ENCODE measurements at regions not wholly inside any gene's neighbourhood (a gene's known extent, or its start where the extent isn't known, plus 50 kb on each side); places are given as distances from the start of the nearest gene placed in this dataset.
"Not testable (repeated sequence)": the region's sequence is repeated elsewhere in the genome, so short reads cannot be mapped to it uniquely, and the experiment has no call there.

DNA sequence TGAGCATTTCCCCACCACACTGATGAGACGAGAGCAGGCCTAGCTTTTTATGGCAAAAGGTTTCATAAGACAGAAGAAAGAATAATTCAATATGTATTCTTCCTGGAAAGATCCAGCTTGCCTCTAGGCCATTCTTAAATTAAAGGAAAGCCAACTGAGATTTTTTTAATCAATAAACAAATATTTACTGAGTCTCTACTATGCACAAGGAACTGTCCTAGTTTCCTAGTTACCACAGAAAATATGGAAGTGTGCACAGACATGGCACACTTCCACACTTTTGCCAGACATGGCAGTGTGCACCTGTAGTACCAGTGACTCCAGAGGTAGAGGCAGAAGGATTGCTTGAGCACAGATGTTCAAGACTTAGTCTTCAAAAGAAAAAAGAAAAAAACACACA is 281.0 kb downstream of the CETN3 start:
- no peak for DNase-seq

DNA sequence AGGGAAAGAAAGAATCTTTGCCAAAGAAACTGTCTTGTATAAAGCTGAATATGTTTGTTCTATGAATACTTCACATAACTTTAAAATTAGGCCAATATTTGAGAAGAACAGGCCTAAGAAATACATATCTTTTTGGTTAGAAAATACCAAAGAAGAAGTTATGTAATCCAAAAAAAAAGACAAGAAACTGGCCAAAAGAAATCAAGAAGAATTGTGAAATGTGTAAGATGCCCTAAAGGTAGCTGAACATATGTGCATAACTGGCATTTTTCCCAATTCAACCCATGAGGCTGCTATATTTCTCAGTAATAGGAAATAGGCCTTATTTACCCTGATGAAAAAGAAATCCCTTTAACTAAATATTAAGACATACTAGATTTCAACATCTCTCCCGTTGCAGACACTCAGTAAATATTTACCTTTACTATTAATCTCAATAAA is 290.0 kb downstream of the CETN3 start:
- DNase-seq: no peak

DNA sequence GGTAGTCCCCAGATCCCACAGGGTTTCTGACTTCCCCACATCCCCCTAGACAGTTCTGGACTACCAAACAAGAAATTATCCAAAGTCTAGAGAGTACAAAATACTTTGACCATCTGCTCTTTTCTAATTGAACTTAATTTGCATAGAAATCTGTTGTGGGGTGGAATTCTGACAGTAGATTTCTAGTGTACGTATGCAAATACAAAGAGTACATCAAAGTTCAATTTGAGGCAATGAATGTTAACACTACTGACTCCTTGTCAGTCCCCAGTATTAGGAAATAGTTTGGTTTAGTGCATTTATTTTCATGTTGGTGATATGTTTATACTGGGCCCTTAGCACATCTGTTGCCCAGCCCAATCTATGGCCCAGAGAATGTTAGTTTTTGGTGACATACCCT is 292.6 kb downstream of the CETN3 start:
- no peak for DNase-seq

DNA sequence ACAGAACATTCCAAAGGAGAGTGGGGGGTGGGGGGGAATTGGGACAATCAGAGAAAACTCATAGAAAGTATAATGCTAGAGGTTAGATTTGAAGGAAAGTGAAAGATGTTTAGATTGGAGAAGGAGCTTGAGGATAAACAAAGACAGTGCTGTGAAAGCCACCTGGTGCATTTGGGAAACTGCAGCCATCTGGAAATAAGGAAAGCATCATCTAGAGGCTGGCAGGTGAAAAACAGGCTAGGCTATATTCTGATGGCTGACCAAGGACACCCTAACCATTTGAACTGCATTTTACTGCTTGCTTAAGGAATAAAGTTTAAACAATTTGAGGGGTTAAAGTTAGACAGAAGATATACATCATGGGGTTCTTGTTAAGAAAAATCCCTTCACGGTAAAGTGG is 296.4 kb downstream of the CETN3 start:
- no peak for DNase-seq

DNA sequence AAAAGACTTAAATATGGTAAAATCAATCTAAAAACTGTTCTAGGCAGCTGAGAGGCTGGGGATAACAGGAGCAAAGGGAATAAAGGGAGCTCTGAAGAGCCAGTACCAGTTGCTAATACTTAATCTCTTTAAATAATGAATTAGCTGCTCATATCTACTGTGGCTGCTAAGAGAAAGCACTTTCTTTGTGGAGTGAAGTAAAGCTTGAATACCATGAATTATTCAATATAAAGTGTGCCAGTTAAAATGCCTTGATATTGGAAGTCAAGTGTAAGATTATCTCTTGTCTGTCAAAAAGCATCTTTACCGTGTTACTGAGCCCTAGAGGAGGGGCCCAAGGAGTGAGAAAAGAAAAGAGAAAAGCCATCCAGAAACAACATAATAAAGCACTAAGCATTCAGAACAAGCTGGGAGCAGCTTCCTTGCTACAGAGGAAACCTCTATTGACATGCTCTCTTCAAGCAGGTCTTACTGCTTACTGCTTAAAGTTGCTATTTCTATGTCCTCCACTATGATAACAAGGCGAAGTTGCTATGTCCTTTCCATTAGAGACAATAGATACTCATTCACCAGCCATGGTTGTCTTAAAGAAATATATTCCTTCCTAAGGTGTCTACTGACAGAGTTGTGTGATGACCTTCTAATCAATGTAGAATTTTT is 297.4 kb downstream of the CETN3 start:
- no peak for DNase-seq

DNA sequence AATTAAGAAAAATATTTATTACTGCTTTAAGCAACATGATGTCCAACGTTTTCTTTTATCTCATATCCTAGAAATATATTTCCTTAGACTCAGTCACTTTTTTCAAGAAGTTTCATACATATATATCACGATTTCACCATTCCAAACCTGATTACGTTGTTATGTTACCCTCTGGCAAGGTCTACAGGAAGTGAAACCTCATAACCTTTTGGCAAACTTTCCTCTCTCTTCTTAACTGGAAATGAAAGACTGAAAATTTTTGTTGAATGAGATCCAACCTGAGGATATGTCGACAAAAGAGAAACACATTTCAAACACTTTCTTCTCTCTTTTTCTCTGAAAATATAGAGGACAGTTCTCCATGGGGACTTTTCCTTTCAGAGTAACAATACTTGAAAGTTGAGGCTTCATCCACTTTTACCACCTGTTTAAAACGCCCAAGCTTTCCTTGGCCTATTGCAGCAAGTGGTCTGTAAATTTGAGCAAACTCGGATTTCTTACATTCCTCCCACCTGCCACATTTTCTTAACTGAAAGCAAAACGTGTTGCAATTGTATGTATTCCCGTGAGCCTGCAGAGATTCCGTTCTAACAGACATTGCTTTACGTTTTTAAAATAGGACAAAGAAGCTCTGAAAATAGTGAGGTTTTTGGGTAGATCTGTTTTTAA is 298.1 kb downstream of the CETN3 start:
- DNase-seq: no peak

DNA sequence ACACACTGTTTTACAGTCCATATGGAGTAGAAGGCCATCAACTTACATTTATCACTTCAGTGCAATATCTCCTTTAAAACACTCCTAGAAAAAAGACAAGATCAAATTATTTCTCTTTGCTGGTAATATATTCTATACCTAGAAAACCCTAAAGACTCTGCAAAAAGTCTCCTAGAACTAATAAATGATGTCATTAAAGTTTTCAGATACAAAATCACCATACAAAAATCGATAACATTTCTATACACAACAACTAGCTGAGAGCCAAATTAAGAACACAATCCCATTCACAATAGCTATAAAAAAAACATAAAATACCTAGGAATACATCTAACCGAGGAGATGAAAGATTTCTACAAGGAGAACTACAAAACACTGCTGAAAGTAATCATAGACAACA is 300.3 kb downstream of the CETN3 start:
- DNase-seq: no peak

DNA sequence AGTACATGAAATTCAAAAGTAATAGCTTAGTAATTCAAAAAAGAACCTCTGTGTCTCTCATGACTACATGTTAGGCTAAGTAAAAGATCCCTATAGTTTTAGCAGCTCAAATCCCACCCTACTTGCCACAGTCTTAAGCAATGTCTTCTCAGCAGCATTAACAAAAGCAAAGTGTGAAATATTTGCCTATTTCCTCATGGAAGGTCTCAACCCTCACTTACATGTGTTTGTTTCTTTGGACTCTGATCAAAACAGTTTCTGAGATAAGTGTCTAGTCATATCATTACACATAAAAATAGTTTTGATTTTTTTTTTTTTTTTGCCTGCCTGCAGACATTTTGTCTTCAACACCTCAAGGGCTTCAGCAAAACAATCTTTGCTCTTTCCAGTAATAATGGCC is 310.5 kb downstream of the CETN3 start:
- no peak for DNase-seq

DNA sequence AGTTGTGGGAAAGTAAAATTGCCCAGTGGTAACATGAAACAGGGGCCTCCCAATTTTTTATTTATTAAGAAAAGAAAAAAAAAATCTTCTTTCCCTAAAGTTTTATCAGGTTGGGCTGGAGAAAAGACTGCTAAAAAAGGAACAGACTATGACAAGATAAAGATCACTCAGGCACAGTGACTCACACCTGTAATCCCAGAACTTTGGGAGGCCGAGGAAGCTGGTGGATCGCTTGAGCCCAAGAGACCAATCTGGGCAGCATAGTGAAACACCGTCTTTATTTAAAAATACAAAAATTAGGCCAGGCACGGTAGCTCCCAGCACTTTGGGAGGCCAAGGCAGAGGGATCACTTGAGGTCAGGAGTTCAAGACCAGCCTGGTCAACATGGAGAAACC is 312.5 kb downstream of the CETN3 start:
- no peak for DNase-seq

DNA sequence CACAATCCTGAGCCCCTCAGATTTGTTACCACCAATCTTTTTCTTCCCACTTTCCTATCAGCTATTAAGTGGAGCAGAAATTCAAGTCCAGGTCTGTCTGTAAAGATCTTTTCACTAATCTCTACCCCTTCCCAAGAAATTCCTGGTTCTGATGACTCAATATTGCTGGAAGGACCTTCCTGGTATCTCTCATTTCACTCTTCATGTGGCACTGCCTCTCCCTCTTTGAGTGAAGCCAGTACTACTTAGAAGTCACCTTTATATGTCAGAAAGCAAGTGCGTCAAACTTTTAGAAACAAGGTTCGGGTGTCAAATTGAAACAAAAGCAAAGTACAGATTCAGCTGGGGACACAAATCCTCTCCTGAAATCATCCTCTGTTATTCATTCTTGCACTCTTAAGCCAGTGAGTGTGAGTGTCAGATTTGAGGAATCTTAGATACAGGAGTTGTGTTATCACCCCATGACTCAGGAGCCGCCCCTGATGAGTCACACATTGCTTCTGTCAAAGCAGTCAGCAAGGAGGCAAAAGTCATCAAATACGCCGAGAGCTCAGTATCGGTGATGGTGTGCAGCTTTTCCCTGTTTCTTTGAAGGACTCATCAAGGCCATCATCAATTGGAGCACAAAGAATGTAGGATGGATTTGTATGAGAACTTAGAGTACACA is 313.0 kb downstream of the CETN3 start:
- DNase-seq: no peak

DNA sequence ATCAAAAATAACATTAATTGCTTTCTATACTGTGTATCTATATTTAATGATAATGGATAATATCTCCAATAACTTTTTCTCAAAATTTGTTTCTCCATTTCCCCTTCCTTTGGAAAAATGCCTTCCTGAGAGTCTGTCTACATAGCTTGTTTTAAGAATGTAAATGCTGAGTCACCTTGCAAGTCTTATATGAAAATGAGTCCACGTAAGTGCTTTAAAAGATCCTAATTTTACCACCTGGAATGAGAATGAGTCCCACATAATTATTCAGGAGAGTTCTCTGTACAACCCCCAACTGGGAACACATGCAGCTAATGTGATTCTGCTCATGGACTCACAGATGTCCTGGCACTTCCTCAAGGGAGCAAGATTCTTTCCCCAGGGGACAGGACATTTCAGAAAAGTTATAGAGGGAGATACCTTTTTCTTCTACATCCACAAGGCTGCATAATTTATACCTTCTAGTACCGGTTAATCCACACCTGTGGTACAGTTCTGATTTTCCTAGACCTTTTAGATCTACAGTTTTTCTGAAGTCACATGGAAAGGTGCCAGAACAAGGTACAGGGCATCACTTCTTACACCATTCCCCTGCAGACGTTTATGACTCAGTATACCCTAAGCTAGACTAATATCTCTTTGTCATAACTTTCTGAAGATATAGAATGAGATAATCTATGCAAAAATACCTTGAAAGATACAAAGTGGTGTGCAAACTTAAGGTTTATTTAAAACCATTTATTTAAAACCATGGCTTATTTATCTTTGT is 314.1 kb downstream of the CETN3 start:
- no peak for DNase-seq

DNA sequence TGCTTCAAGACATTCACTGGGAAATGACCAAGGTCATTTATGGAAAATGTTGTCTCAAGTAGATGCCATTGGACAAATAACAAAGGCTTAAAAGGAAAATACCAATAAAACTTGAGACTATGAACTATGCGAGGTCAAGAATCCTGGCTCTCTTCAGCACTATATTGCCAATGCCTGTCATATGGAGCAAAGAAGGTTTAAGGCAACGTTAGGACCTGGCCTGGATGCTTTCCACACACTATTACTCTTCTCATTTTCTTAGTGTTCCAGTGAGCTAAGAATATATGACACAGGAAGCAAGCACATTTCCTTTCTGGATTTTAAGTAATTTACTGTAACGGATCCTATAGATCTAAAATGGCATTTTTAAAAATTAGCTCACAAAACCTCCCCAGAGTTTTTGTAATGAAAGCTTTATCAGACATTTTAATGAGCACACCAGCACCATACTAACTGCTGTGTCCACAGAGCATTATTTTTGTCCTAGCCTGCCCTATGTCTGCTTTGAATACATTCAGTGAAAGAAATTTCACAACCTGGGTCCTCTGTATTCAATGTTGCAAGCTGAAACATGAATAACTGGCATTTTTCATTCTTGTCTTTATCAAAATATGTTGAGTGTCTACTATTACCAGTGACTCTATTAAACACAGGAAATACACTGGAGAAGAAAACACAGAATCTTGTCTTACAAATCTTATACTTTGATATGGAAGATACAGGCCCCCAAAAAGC is 315.6 kb downstream of the CETN3 start:
- no peak for DNase-seq

DNA sequence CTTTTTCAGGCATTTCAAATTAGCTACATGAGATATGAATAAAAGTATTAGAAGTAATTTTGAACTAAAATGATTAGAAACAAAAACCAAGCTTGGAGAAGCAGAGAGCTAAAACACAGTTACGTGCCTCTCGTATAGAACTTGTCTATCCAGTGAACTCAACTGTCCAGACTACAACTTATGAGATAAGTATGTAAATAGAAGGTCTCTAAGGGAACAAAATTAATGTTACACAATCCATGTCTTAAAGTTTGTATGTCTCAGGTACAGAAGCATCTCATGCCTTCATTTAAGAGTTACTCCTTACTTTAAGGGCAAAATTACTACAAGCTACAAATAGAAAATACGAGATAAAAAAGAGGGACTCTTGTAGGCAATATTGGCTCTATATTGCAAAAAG is 316.8 kb downstream of the CETN3 start:
- DNase-seq: no peak

DNA sequence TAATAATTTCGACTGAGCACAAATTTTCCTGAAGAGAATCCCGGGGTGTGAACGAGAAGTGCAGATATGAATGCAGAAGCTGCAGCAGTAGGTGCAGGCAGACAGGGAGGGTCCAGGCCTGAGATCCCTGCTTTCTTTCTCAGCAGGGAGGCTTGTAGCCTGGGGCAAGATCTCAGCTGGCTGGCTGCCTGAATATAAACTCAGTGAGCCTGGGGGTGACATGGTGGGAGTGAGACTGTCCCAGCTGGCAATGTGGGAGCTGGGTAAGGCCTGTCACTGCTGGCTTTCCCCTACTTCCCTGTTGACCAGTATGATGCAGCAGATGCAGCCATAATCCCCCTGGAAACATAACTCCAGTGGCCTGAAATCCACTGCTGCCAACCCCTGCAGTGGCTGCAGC is 325.2 kb downstream of the CETN3 start:
- no peak for DNase-seq

DNA sequence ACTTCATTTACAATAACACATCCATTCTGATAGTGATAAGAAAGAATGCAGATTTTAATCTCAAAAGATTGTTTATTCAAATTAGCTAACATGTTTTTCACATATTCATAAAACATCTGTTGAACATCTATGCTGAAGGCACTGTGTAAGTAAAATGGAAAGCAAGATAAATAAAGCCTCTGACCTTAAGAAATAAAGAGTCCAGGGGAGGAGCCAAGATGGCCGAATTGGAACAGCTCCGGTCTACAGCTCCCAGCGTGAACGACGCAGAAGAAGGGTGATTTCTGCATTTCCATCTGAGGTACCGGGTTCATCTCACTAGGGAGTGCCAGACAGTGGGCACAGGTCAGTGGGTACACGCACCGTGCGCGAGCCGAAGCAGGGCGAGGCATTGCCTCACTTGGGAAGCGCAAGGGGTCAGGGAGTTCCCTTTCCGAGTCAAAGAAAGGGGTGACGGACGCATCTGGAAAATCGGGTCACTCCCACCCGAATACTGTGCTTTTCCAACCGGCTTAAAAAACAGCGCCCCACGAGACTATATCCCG is 336.5 kb downstream of the CETN3 start:
- DNase-seq: not testable (repeated sequence)

DNA sequence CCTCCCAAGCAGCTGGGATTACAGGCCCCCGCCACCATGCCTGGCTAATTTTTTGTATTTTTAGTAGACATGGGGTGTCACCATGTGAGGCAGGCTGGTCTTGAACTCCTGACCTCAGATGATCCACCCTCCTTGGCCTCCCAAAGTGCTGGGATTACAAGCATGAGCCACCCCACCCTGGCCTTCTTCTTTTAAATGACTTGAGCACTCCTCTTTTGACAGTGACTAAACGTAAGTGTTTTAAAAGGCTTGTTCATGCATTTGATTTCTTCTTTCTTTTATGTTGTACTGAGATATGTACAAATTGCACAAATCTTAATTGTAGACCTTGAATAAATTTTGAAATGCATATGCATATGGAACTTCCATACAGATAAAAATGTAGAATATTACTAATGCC is 337.9 kb downstream of the CETN3 start:
- DNase-seq: no peak

DNA sequence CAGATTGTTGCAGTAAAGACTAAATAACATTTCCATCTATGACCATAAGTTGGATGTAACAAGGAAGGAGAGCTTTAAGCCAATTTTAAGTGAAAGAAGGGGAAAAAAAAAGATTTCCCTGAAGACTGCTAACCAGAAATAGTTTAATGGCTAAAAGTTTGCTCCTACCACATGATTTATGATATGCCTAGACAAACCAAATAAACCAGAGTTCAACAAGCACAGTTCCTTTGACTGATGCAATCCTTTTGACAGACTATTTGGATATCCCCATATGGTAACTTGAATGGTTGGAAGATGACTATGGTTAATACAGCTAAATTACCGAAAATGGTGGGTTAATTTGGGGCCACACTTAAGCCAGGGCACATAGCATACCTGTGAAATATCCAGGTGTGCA is 338.5 kb downstream of the CETN3 start:
- DNase-seq: no peak

DNA sequence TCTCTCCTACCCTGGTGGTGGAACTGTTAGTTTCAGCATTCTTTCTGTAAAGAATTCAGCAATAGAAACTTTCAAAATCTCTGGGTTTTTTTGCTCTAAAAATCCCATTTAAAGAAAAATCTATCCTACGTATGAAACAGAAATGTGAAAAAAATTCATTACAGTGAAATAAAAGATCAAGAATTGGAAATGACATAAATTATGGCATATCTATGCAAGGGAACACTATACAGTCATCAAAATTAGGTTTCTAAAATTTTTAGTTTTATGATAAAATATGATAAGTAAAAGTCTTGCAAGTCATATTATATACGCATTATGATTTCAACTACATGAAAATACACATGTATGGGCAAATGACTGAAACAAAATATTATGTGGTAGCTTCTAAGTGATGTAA is 342.6 kb downstream of the CETN3 start:
- DNase-seq: no peak

DNA sequence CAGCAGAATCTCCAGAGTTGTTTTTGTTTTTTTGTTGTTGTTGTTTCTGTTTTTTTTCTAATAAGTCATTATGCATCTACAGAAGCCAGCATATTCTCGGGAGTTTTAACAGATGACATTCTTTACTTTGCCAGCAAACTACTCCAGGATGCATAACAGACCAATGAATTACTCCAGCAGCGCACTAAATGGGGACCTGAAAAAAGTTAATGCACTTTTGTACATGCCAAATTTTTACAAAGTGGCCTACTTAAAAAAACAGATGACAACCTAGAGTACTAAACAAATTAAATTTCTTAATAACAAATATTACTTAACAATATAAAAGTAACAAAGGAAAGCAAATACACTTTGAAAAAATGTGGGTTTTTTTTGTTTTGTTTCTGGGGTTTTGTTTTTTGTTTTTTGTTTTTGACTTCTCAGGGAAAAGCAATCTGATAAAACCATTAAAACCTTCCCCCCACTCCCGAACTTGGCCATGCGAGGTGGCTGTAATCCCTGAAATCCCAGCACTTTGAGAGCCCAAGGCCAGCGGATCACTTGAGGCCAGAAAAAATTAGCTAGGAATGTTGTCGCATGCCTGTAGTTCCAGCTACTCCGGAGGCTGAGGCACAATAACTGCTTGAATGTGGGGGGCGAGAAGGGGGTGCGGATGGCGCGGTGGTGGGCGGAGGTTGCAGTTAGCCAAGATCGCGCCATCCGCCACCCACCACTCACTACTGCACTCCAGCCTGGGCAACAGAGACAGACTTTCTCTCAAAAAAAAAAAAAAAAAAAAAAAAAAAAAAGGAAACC is 352.4 kb downstream of the CETN3 start:
- no peak for DNase-seq

DNA sequence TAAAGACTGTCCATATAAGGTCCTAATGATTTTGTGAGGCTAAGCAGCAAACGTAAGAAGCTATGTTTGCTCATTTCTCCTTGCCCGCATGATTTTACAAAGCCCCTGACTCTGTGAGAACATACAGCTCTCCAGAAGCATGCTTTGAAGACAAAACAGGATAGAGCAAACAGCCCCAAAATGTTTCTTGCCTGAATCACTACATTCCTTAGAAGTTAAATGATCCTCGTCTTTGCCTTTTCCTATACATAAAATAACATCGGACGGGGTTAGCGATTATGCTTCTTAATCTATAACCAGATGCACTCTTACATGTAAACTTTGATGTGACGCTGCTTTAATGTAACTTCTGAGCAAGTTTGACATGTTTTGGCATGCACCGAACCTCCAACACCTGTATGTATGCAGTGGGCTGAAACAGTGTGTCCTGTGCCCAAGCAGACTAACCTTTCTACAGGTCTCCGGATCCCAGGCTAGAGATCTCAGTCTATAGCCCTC is 353.7 kb downstream of the CETN3 start:
- no peak for DNase-seq

DNA sequence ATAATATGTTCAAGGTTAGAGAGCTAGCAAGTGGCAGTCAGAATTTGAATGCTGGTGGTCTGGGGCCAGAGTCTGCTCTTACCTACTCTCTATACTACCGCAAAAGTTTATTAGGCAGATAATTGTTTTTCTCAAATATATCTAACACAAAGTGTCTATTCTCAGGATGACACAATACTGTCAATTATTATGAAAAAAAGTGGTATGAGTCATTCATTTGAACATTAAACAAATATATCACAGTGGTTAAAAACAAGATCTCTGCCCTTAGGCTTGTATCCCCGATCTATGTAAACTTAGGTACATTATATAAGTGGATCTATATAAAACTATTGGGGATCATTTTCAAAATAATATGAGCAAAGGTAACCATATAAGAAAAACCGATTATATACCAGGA is 354.9 kb downstream of the CETN3 start:
- DNase-seq: no peak

DNA sequence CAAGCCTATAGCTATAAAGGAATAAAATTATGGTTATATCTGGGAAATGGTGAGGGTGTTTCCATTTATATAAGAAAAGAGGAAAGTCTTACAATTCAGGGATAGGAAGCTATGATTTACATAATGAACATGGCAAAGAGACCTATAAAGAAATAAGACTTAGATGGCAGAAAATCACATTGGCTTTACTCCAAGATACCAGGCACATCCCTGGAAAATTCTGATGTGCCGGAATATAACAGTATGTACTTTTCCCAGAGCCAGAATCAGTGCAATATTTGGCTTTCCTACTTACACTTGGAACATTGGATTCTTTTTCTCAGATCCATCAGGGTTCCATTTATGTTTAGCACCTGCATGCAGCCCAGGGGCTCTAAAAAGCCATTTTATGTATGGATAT is 357.8 kb downstream of the CETN3 start:
- no peak for DNase-seq

All from activated CD4-positive, alpha-beta T cell treated with anti-CD3 and anti-CD28 coated beads, Interleukin-2, Interleukin-6, amounts not matched to agents 100 ng/mL and 50 ng/mL, durations not matched to agents 16 hours and 8 hours (primary cell).